ENCODE measurements at regions not wholly inside any gene's neighbourhood (a gene's known extent, or its start where the extent isn't known, plus 50 kb on each side); places are given as distances from the start of the nearest gene placed in this dataset.
"Not testable (repeated sequence)": the region's sequence is repeated elsewhere in the genome, so short reads cannot be mapped to it uniquely, and the experiment has no call there.

DNA sequence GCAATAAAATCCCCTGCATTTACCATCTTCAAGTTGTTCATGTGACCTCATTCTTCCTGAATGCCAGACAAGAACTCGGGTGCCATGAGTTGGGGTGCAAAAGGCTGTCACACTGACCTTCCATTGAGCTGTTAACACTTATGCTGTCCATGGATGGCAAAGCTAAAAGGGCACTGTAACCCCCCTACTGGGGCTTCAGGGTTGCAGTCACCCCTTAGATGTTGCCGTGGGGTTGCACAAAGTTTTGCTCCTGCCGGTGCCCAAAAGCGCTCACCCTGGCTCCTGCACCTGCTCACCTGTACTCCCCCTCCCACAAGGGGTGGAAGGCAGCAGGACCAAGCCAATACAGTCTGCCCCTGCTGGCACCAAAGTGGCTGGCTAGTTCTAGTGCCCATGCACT is 208.2 kb downstream of the RHOU start:
- TF ChIP-seq, protein P1, sequence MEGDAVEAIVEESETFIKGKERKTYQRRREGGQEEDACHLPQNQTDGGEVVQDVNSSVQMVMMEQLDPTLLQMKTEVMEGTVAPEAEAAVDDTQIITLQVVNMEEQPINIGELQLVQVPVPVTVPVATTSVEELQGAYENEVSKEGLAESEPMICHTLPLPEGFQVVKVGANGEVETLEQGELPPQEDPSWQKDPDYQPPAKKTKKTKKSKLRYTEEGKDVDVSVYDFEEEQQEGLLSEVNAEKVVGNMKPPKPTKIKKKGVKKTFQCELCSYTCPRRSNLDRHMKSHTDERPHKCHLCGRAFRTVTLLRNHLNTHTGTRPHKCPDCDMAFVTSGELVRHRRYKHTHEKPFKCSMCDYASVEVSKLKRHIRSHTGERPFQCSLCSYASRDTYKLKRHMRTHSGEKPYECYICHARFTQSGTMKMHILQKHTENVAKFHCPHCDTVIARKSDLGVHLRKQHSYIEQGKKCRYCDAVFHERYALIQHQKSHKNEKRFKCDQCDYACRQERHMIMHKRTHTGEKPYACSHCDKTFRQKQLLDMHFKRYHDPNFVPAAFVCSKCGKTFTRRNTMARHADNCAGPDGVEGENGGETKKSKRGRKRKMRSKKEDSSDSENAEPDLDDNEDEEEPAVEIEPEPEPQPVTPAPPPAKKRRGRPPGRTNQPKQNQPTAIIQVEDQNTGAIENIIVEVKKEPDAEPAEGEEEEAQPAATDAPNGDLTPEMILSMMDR (conservative IDR thresholded peaks at IDR 0.05; ENCODE audit: low read depth, low read length) = no peak
- no peak overlapping the region for H2AFZ ChIP-seq (ENCODE audit: low read depth)
- H3K4me2 ChIP-seq = no peak overlapping the region
- H3K27ac ChIP-seq = no peak overlapping the region
- no peaks in the 10 kb centered on the region for H3K79me2 ChIP-seq (ENCODE audit: insufficient read depth, low read depth)
- H3K9ac ChIP-seq = no peak overlapping the region
- no peaks in the 10 kb centered on the region for H3K27me3 ChIP-seq (ENCODE audit: insufficient read depth, low read depth)
- no peaks in the 10 kb centered on the region for H4K20me1 ChIP-seq (ENCODE audit: insufficient read depth)
- no peaks in the 10 kb centered on the region for H3K4me1 ChIP-seq (ENCODE audit: low read depth, poor library complexity, severe bottlenecking)
- H3K4me3 ChIP-seq (IDR thresholded peaks at IDR 0.05; ENCODE audit: insufficient read depth, low read depth, low read length) = no peak overlapping the region
- H3K36me3 ChIP-seq (ENCODE audit: insufficient read depth) = no peaks in the 10 kb centered on the region

DNA sequence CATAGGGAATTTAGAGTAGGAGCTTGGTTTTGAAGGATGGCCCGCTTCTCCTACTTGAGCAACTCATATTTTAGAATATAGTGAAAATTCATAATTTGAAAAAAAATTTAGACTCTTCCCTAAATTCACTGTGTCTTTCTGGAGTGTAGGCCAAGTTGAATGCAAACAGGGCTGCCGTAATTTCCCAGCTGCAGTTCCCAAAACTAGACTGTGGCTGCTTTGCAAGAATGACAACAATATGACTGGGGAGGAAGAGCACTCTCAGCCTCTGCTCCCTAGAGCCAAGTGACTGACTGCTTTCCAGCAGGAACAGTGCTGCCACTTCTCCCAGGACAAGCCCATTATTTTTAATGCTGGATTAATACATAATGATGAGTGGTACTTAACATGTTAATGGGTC is 209.0 kb downstream of the RHOU start:
- no peaks in the 10 kb centered on the region for H3K4me1 ChIP-seq (ENCODE audit: low read depth, poor library complexity, severe bottlenecking)
- no peaks in the 10 kb centered on the region for H3K36me3 ChIP-seq (ENCODE audit: insufficient read depth)
- H3K27ac ChIP-seq = no peak overlapping the region
- no peaks in the 10 kb centered on the region for H3K27me3 ChIP-seq (ENCODE audit: insufficient read depth, low read depth)
- H3K4me3 ChIP-seq (IDR thresholded peaks at IDR 0.05; ENCODE audit: insufficient read depth, low read depth, low read length) = no peak overlapping the region
- H2AFZ ChIP-seq (ENCODE audit: low read depth) = no peak overlapping the region
- no peak overlapping the region for H3K4me2 ChIP-seq
- no peaks in the 10 kb centered on the region for H4K20me1 ChIP-seq (ENCODE audit: insufficient read depth)
- no peaks in the 10 kb centered on the region for H3K79me2 ChIP-seq (ENCODE audit: insufficient read depth, low read depth)
- H3K9ac ChIP-seq = no peak overlapping the region
- TF ChIP-seq, protein P1 (conservative IDR thresholded peaks at IDR 0.05; ENCODE audit: low read depth, low read length) = no peak

DNA sequence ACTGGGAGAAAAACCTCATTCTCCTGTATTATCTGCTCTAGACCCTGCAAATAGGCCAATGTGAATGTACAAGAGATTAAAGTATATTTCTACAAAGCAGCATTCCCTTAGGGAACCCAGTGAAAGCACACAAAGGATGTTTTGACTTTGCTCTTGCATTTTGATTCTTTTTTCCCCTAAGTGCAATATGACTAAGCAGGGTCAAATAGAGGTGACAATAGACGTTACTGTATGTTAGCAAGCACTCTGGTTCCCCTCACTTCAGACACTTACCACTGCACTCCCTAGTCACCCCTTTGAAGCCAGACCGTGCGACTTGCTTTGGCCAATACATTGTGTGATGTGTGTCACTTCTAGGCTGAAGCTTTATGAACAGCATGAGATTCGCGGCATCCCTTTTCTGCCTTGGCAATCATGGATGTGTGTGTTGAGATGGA is 209.7 kb downstream of the RHOU start:
- TF ChIP-seq, protein P1 (conservative IDR thresholded peaks at IDR 0.05; ENCODE audit: low read depth, low read length) = no peak
- H3K27ac ChIP-seq = no peak overlapping the region
- no peak overlapping the region for H3K4me3 ChIP-seq (IDR thresholded peaks at IDR 0.05; ENCODE audit: insufficient read depth, low read depth, low read length)
- H4K20me1 ChIP-seq (ENCODE audit: insufficient read depth) = no peaks in the 10 kb centered on the region
- no peaks in the 10 kb centered on the region for H3K27me3 ChIP-seq (ENCODE audit: insufficient read depth, low read depth)
- H3K4me2 ChIP-seq = no peak overlapping the region
- no peak overlapping the region for H3K9ac ChIP-seq
- no peaks in the 10 kb centered on the region for H3K36me3 ChIP-seq (ENCODE audit: insufficient read depth)
- H3K4me1 ChIP-seq (ENCODE audit: low read depth, poor library complexity, severe bottlenecking) = no peaks in the 10 kb centered on the region
- H2AFZ ChIP-seq (ENCODE audit: low read depth) = no peak overlapping the region
- no peaks in the 10 kb centered on the region for H3K79me2 ChIP-seq (ENCODE audit: insufficient read depth, low read depth)

DNA sequence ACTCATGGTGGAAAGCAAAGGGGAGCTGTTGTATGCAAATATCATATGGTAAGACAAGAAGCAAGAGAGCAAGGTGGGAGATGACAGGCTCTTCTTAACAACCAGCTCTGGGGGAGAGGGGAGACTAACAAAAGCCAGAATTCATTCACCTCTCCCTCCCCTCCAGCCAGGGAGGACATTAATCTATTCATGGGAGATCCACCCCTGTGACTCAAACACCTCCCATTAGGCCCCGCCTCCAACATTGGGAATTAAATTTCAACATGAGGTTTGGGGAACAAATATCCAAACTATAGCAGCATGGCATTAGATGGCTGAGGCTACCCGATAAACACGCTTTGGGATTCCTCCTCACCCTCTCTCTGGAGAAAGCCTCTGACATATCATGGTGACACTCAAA is 210.6 kb downstream of the RHOU start:
- no peaks in the 10 kb centered on the region for H3K27me3 ChIP-seq (ENCODE audit: insufficient read depth, low read depth)
- no peak overlapping the region for H3K27ac ChIP-seq
- H3K9ac ChIP-seq = no peak overlapping the region
- no peaks in the 10 kb centered on the region for H3K36me3 ChIP-seq (ENCODE audit: insufficient read depth)
- no peak overlapping the region for H3K4me2 ChIP-seq
- no peak overlapping the region for H2AFZ ChIP-seq (ENCODE audit: low read depth)
- TF ChIP-seq, protein P1 (conservative IDR thresholded peaks at IDR 0.05; ENCODE audit: low read depth, low read length) = no peak
- no peaks in the 10 kb centered on the region for H3K79me2 ChIP-seq (ENCODE audit: insufficient read depth, low read depth)
- H3K4me1 ChIP-seq (ENCODE audit: low read depth, poor library complexity, severe bottlenecking) = no peaks in the 10 kb centered on the region
- H4K20me1 ChIP-seq (ENCODE audit: insufficient read depth) = no peaks in the 10 kb centered on the region
- H3K4me3 ChIP-seq (IDR thresholded peaks at IDR 0.05; ENCODE audit: insufficient read depth, low read depth, low read length) = no peak overlapping the region

DNA sequence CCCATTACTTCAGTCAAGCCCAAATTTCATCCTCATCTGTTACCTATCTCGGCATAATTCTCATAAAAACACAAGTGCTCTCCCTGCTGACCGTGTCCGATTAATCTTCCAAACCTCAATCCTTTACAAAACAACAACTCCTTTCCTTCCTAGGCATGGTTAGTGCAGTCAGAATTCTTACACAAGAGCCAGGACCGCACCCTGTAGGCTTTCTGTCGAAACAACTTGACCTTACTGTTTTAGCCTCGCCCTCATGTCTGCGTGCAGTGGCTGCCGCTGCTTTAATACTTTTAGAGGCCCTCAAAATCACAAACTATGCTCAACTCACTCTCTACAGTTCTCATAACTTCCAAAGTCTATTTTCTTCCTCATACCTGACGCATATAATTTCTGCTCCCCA is 214.3 kb downstream of the RHOU start:
- not testable (repeated sequence) for H3K4me1 ChIP-seq (ENCODE audit: low read depth, poor library complexity, severe bottlenecking); H3K4me2 ChIP-seq; H3K9ac ChIP-seq; H3K36me3 ChIP-seq (ENCODE audit: insufficient read depth); H3K27me3 ChIP-seq (ENCODE audit: insufficient read depth, low read depth); H3K79me2 ChIP-seq (ENCODE audit: insufficient read depth, low read depth); H3K4me3 ChIP-seq (IDR thresholded peaks at IDR 0.05; ENCODE audit: insufficient read depth, low read depth, low read length); H3K27ac ChIP-seq; H2AFZ ChIP-seq (ENCODE audit: low read depth); H4K20me1 ChIP-seq (ENCODE audit: insufficient read depth)
